ENCODE measurements at regions not wholly inside any gene's neighbourhood (a gene's known extent, or its start where the extent isn't known, plus 50 kb on each side); places are given as distances from the start of the nearest gene placed in this dataset.
"Not testable (repeated sequence)": the region's sequence is repeated elsewhere in the genome, so short reads cannot be mapped to it uniquely, and the experiment has no call there.

- no peak for DNase-seq
Observed at GRCh38 chr6:112522587-112522986, 175.5 kb downstream of the RFPL4B start.

- no peak for DNase-seq
Observed at GRCh38 chr6:112524071-112524470, 176.9 kb downstream of the RFPL4B start.

GRCh38 chr6:112525749-112526148 lies 178.6 kb downstream of the RFPL4B start:
- no peak for DNase-seq

- DNase-seq = no peak
Observed at GRCh38 chr6:112526594-112526993, 179.5 kb downstream of the RFPL4B start.

- DNase-seq = not testable (repeated sequence)
Observed at GRCh38 chr6:112528306-112528705, 181.2 kb downstream of the RFPL4B start.

- no peak for DNase-seq
Observed at GRCh38 chr6:112535816-112536215, 188.7 kb downstream of the RFPL4B start.

GRCh38 chr6:112539355-112539754 lies 192.2 kb downstream of the RFPL4B start:
- no peak for DNase-seq

GRCh38 chr6:112541847-112542246 lies 194.7 kb downstream of the RFPL4B start:
- not testable (repeated sequence) for DNase-seq

GRCh38 chr6:112547321-112548085 lies 200.4 kb downstream of the RFPL4B start:
- not testable (repeated sequence) for DNase-seq

GRCh38 chr6:112549749-112550148 lies 202.6 kb downstream of the RFPL4B start:
- DNase-seq = no peak

- no peak for DNase-seq
Observed at GRCh38 chr6:112557435-112557834, 210.3 kb downstream of the RFPL4B start.

GRCh38 chr6:112557961-112558360 lies 210.8 kb downstream of the RFPL4B start:
- DNase-seq = no peak

- DNase-seq = no peak
Observed at GRCh38 chr6:112560651-112561050, 213.5 kb downstream of the RFPL4B start.

GRCh38 chr6:112562301-112563231 lies 215.4 kb downstream of the RFPL4B start:
- no peak for DNase-seq

- no peak for DNase-seq
Observed at GRCh38 chr6:112563368-112563767, 216.2 kb downstream of the RFPL4B start.

- no peak for DNase-seq
Observed at GRCh38 chr6:112568066-112568465, 220.9 kb downstream of the RFPL4B start.

- DNase-seq = no peak
Observed at GRCh38 chr6:112571488-112572270, 224.5 kb downstream of the RFPL4B start.

- DNase-seq = no peak
Observed at GRCh38 chr6:112574190-112574589, 227.1 kb downstream of the RFPL4B start.

GRCh38 chr6:112575309-112575834 lies 228.2 kb downstream of the RFPL4B start:
- no peak for DNase-seq

GRCh38 chr6:112576423-112576822 lies 229.3 kb downstream of the RFPL4B start:
- DNase-seq = no peak

- DNase-seq = no peak
Observed at GRCh38 chr6:112579601-112580000, 232.5 kb downstream of the RFPL4B start.

GRCh38 chr6:112581015-112581414 lies 233.9 kb downstream of the RFPL4B start:
- no peak for DNase-seq

GRCh38 chr6:112590326-112590725 lies 243.2 kb downstream of the RFPL4B start:
- DNase-seq = no peak
